ENCODE measurements at regions not wholly inside any gene's neighbourhood (a gene's known extent, or its start where the extent isn't known, plus 50 kb on each side); places are given as distances from the start of the nearest gene placed in this dataset.

GRCh38 chr4:138317175-138317748, 75.1 kb upstream of the SLC7A11 start:
- H3K27me3 ChIP-seq: no peaks in the 10 kb centered on the region
- intact Hi-C loops (cut with DNase I): no loop called here
- no peak for DNase-seq (ENCODE audit: extremely low spot score)
- no peaks in the 10 kb centered on the region for H3K36me3 ChIP-seq
- no peak overlapping the region for H3K4me3 ChIP-seq
- H3K9me3 ChIP-seq: no peaks in the 10 kb centered on the region
- no peak for TF ChIP-seq CTCF (IDR thresholded peaks at IDR 0.05)
- no peak for TF ChIP-seq POLR2AphosphoS5 (IDR thresholded peaks at IDR 0.05)
- WGBS: 67% methylated on average over 4 of the region's 4 CpGs
- H3K27ac ChIP-seq (replicated peaks in 1 of 4): no peak overlapping the region
- no peaks in the 10 kb centered on the region for H3K4me1 ChIP-seq

GRCh38 chr4:138312536-138312911, 70.4 kb upstream of the SLC7A11 start:
- no peaks in the 10 kb centered on the region for H3K36me3 ChIP-seq
- no peak overlapping the region for H3K27ac ChIP-seq (replicated peaks in 1 of 4)
- H3K27me3 ChIP-seq: no peaks in the 10 kb centered on the region
- H3K4me3 ChIP-seq: no peak overlapping the region
- DNase-seq (ENCODE audit: extremely low spot score): no peak
- TF ChIP-seq POLR2AphosphoS5 (IDR thresholded peaks at IDR 0.05) (no peak), POLR2A (IDR thresholded peaks at IDR 0.05; ENCODE audit: low read depth) (no peak), EP300 (IDR thresholded peaks at IDR 0.05) (no peak), CTCF (IDR thresholded peaks at IDR 0.05) (no peak)
- no peaks in the 10 kb centered on the region for H3K9me3 ChIP-seq
- intact Hi-C loops (cut with DNase I): no loop called here
- H3K4me1 ChIP-seq: no peaks in the 10 kb centered on the region
- WGBS: 100% methylated on average over 1 of the region's 1 CpG

GRCh38 chr4:138311771-138312535, 69.8 kb upstream of the SLC7A11 start:
- DNase-seq (ENCODE audit: extremely low spot score): no peak
- Histone ChIP-seq H3K36me3 (no peaks in the 10 kb centered on the region), H3K4me1 (no peaks in the 10 kb centered on the region), H3K27ac (replicated peaks in 1 of 4) (no peak overlapping the region), H3K27me3 (no peaks in the 10 kb centered on the region), H3K9me3 (no peaks in the 10 kb centered on the region), H3K4me3 (no peak overlapping the region)
- TF ChIP-seq POLR2A (IDR thresholded peaks at IDR 0.05; ENCODE audit: low read depth) (no peak), CTCF (IDR thresholded peaks at IDR 0.05) (no peak), POLR2AphosphoS5 (IDR thresholded peaks at IDR 0.05) (no peak), EP300 (IDR thresholded peaks at IDR 0.05) (no peak)
- intact Hi-C loops (cut with DNase I): no loop called here
- 72% methylated on average over 4 of the region's 4 CpGs for WGBS

GRCh38 chr4:138310991-138311390, 68.8 kb upstream of the SLC7A11 start:
- intact Hi-C loops (cut with DNase I): no loop called here
- H3K9me3 ChIP-seq: no peaks in the 10 kb centered on the region
- DNase-seq (ENCODE audit: extremely low spot score): no peak
- no peaks in the 10 kb centered on the region for H3K36me3 ChIP-seq
- no peaks in the 10 kb centered on the region for H3K27me3 ChIP-seq
- no peak overlapping the region for H3K4me3 ChIP-seq
- TF ChIP-seq POLR2A (IDR thresholded peaks at IDR 0.05; ENCODE audit: low read depth) (no peak), EP300 (IDR thresholded peaks at IDR 0.05) (no peak), CTCF (IDR thresholded peaks at IDR 0.05) (no peak), POLR2AphosphoS5 (IDR thresholded peaks at IDR 0.05) (no peak)
- WGBS: 50% methylated on average over 1 of the region's 1 CpG
- H3K27ac ChIP-seq (replicated peaks in 1 of 4): no peak overlapping the region
- no peaks in the 10 kb centered on the region for H3K4me1 ChIP-seq

GRCh38 chr4:138310498-138310897, 68.3 kb upstream of the SLC7A11 start:
- WGBS: 84% methylated on average over 4 of the region's 4 CpGs
- Histone ChIP-seq H3K4me1 (no peaks in the 10 kb centered on the region), H3K9me3 (no peaks in the 10 kb centered on the region), H3K27me3 (no peaks in the 10 kb centered on the region), H3K27ac (replicated peaks in 1 of 4) (no peak overlapping the region), H3K36me3 (no peaks in the 10 kb centered on the region), H3K4me3 (no peak overlapping the region)
- no peak for DNase-seq (ENCODE audit: extremely low spot score)
- no peak for TF ChIP-seq EP300 (IDR thresholded peaks at IDR 0.05)
- TF ChIP-seq POLR2AphosphoS5 (IDR thresholded peaks at IDR 0.05): no peak
- TF ChIP-seq POLR2A (IDR thresholded peaks at IDR 0.05; ENCODE audit: low read depth): no peak
- no peak for TF ChIP-seq CTCF (IDR thresholded peaks at IDR 0.05)
- intact Hi-C loops (cut with DNase I): no loop called here

Data from esophagus muscularis mucosa (tissue), 4 donors.